ENCODE measurements at regions not wholly inside any gene's neighbourhood (a gene's known extent, or its start where the extent isn't known, plus 50 kb on each side); places are given as distances from the start of the nearest gene placed in this dataset.
"Not testable (repeated sequence)": the region's sequence is repeated elsewhere in the genome, so short reads cannot be mapped to it uniquely, and the experiment has no call there.

GRCh38 chr5:157965040-157965678 lies 106.2 kb upstream of the CLINT1 start:
- TF ChIP-seq CTCF (IDR thresholded peaks at IDR 0.05; ENCODE audit: insufficient read depth, low read length, poor library complexity, severe bottlenecking) = no peak
- Histone ChIP-seq H3K27me3 (replicated peaks; ENCODE audit: control insufficient read depth, insufficient read depth, low read length) (no peaks in the 10 kb centered on the region; the same call in 1 of the 2 replicates), H3K36me3 (ENCODE audit: control insufficient read depth, insufficient read depth, low read length) (no peaks in the 10 kb centered on the region), H3K4me3 (replicated peaks; ENCODE audit: low read depth, low read length) (no peak overlapping the region)
- DNase-seq (ENCODE audit: extremely low read depth, insufficient read length) = no peak

- H3K4me3 ChIP-seq (replicated peaks; ENCODE audit: low read depth, low read length) = no peak overlapping the region
- no peaks in the 10 kb centered on the region for H3K36me3 ChIP-seq (ENCODE audit: control insufficient read depth, insufficient read depth, low read length)
- no peak for TF ChIP-seq CTCF (IDR thresholded peaks at IDR 0.05; ENCODE audit: insufficient read depth, low read length, poor library complexity, severe bottlenecking)
- no peak for DNase-seq (ENCODE audit: extremely low read depth, insufficient read length)
- H3K27me3 ChIP-seq (replicated peaks; ENCODE audit: control insufficient read depth, insufficient read depth, low read length) = no peaks in the 10 kb centered on the region; the same call in 1 of the 2 replicates
These were observed 104.8 kb upstream of the CLINT1 start for GRCh38 chr5:157963761-157964160.

- Histone ChIP-seq H3K4me3 (replicated peaks; ENCODE audit: low read depth, low read length) (no peak overlapping the region), H3K27me3 (replicated peaks; ENCODE audit: control insufficient read depth, insufficient read depth, low read length) (no peaks in the 10 kb centered on the region; the same call in 1 of the 2 replicates), H3K36me3 (ENCODE audit: control insufficient read depth, insufficient read depth, low read length) (no peaks in the 10 kb centered on the region)
- no peak for TF ChIP-seq CTCF (IDR thresholded peaks at IDR 0.05; ENCODE audit: insufficient read depth, low read length, poor library complexity, severe bottlenecking)
- DNase-seq (ENCODE audit: extremely low read depth, insufficient read length) = no peak
These were observed 104.3 kb upstream of the CLINT1 start for GRCh38 chr5:157963244-157963643.

- H3K27me3 ChIP-seq (replicated peaks; ENCODE audit: control insufficient read depth, insufficient read depth, low read length); DNase-seq (ENCODE audit: extremely low read depth, insufficient read length); H3K36me3 ChIP-seq (ENCODE audit: control insufficient read depth, insufficient read depth, low read length); H3K4me3 ChIP-seq (replicated peaks; ENCODE audit: low read depth, low read length): not testable (repeated sequence)
These were observed 103.7 kb upstream of the CLINT1 start for GRCh38 chr5:157962686-157963085.

- Histone ChIP-seq H3K36me3 (ENCODE audit: control insufficient read depth, insufficient read depth, low read length) (no peaks in the 10 kb centered on the region), H3K27me3 (replicated peaks; ENCODE audit: control insufficient read depth, insufficient read depth, low read length) (no peaks in the 10 kb centered on the region; the same call in 1 of the 2 replicates), H3K4me3 (replicated peaks; ENCODE audit: low read depth, low read length) (no peak overlapping the region)
- DNase-seq (ENCODE audit: extremely low read depth, insufficient read length) = no peak
- no peak for TF ChIP-seq CTCF (IDR thresholded peaks at IDR 0.05; ENCODE audit: insufficient read depth, low read length, poor library complexity, severe bottlenecking)
These were observed 103.1 kb upstream of the CLINT1 start for GRCh38 chr5:157961896-157962590.

- no peak for DNase-seq (ENCODE audit: extremely low read depth, insufficient read length)
- H3K4me3 ChIP-seq (replicated peaks; ENCODE audit: low read depth, low read length) = no peak overlapping the region
- no peak for TF ChIP-seq CTCF (IDR thresholded peaks at IDR 0.05; ENCODE audit: insufficient read depth, low read length, poor library complexity, severe bottlenecking)
- H3K27me3 ChIP-seq (replicated peaks; ENCODE audit: control insufficient read depth, insufficient read depth, low read length) = no peaks in the 10 kb centered on the region; the same call in 1 of the 2 replicates
- H3K36me3 ChIP-seq (ENCODE audit: control insufficient read depth, insufficient read depth, low read length) = no peaks in the 10 kb centered on the region
These were observed 102.2 kb upstream of the CLINT1 start for GRCh38 chr5:157961176-157961575.

All from GM06990 (cell line).